ENCODE measurements at regions not wholly inside any gene's neighbourhood (a gene's known extent, or its start where the extent isn't known, plus 50 kb on each side); places are given as distances from the start of the nearest gene placed in this dataset.

- TF ChIP-seq IRF5 (IDR thresholded peaks at IDR 0.05; ENCODE audit: borderline replicate concordance) (no peak), CUX1 (IDR thresholded peaks at IDR 0.05; ENCODE audit: insufficient replicate concordance, low read depth, low read length) (no peak), USF1 (IDR thresholded peaks at IDR 0.05; ENCODE audit: borderline replicate concordance, extremely low read length, insufficient read depth, low read depth, low read length) (no peak), RELA (IDR thresholded peaks at IDR 0.05; ENCODE audit: borderline replicate concordance, partially characterized antibody) (no peak), CTCF (IDR thresholded peaks at IDR 0.05 in 2 of 3, conservative IDR thresholded peaks at IDR 0.05 in 1 of 3; ENCODE audit: control insufficient read depth in 2 of 3, extremely low read depth in 1 of 3, insufficient read depth in 1 of 3, low read depth in 3 of 3, low read length in 3 of 3) (no peak), POLR2A (IDR thresholded peaks at IDR 0.05; ENCODE audit: low read depth, low read length) (no peak), SPI1 (IDR thresholded peaks at IDR 0.05; ENCODE audit: borderline replicate concordance, insufficient read depth, low read depth, low read length) (no peak), EP300 (IDR thresholded peaks at IDR 0.05; ENCODE audit: borderline replicate concordance in 1 of 2, control insufficient read depth in 1 of 2, low read depth in 2 of 2, low read length in 2 of 2) (no peak), ZNF384 (IDR thresholded peaks at IDR 0.05; ENCODE audit: borderline replicate concordance, low read depth, low read length) (no peak), SKIL (IDR thresholded peaks at IDR 0.05; ENCODE audit: low read depth, poor library complexity, severe bottlenecking) (no peak), BRCA1 (IDR thresholded peaks at IDR 0.05; ENCODE audit: low read depth, low read length) (no peak)
Observed at GRCh38 chr18:27577265-27577664, 392.2 kb upstream of the CHST9 start.

All from GM12878 (cell line).